Natural killer cell (primary cell): ENCODE measurements at regions not wholly inside any gene's neighbourhood (a gene's known extent, or its start where the extent isn't known, plus 50 kb on each side); places are given as distances from the start of the nearest gene placed in this dataset.

ENCODE experiments used
- ATAC-seq, 3 donors: fragments of 150-1000 bp in 2 of 3; fragments of 200-7000 bp in 1 of 3; cut with Tn5 transposase; 1 replicate in 1 of 3; 2 replicates in 2 of 3; pipeline ENCODE4 v1.10.0; 2021; ENCODE audit warnings: mild to moderate bottlenecking in 2 of 3, moderate library complexity in 2 of 3
- DNase-seq, 2 donors: peaks; one replicate each; pipeline versions ENCODE4 v3.0.0 to v3.0.0-alpha.2; 2013 to 2021; ENCODE audit warnings: mixed read lengths in 1 of 2
- H3K27ac ChIP-seq: one replicate; pipeline ENCODE4 v1.5.1; 2013; ENCODE audit warnings: mild to moderate bottlenecking, low read length
- H3K27me3 ChIP-seq: one replicate; pipeline ENCODE4 v1.6.1; 2013; ENCODE audit warnings: low read length; ENCODE audit not compliant: control insufficient read depth, insufficient read depth
- H3K36me3 ChIP-seq: one replicate; pipeline ENCODE4 v1.6.1; 2013; ENCODE audit warnings: low read length; ENCODE audit not compliant: control insufficient read depth, insufficient read depth
- H3K4me1 ChIP-seq: one replicate; pipeline ENCODE4 v1.6.1; 2013; ENCODE audit warnings: low read length; ENCODE audit not compliant: control insufficient read depth, insufficient read depth
- H3K4me3 ChIP-seq: one replicate; pipeline ENCODE4 v1.5.1; 2013; ENCODE audit warnings: low read length
- H3K9me3 ChIP-seq: one replicate; pipeline ENCODE4 v1.6.1; 2013; ENCODE audit warnings: low read length; ENCODE audit not compliant: control insufficient read depth, insufficient read depth
- H3K27ac Mint-ChIP-seq, 2 donors: one replicate each; pipeline ENCODE4 v1.8.0; 2022; ENCODE audit warnings: mild to moderate bottlenecking in 2 of 2, mixed read lengths in 2 of 2, moderate library complexity in 1 of 2
- H3K27me3 Mint-ChIP-seq, 2 donors: one replicate each; pipeline ENCODE4 v1.8.0; 2022; ENCODE audit warnings: low read depth in 2 of 2, mixed read lengths in 2 of 2
- H3K36me3 Mint-ChIP-seq: one replicate; pipeline ENCODE4 v1.8.0; 2022; ENCODE audit warnings: mixed read lengths
- H3K4me1 Mint-ChIP-seq, 2 donors: one replicate each; pipeline ENCODE4 v1.8.0; 2022; ENCODE audit warnings: mixed read lengths in 2 of 2
- H3K4me3 Mint-ChIP-seq: one replicate; pipeline ENCODE4 v1.8.0; 2022; ENCODE audit warnings: mild to moderate bottlenecking, moderate library complexity, mixed read lengths
- H3K9me3 Mint-ChIP-seq, 2 donors: one replicate each; pipeline ENCODE4 v1.8.0; 2022; ENCODE audit warnings: mixed read lengths in 2 of 2
- CTCF ChIP-seq: fragments of 200-600 bp; IDR thresholded peaks from one replicate; pipeline ENCODE4 v1.8.0; 2022; ENCODE audit warnings: antibody characterized with exemption
- WGBS: methylation state at CpG from one replicate; pipeline ENCODE4 v1.1.7; 2013; ENCODE audit warnings: missing lambda C conversion rate; ENCODE audit not compliant: insufficient coverage; 5-methylcytosine and 5-hydroxymethylcytosine counted together
- intact Hi-C: fragments of 100-400 bp; cut with micrococcal nuclease; formaldehyde crosslinking; loops from one replicate; pipeline ENCODE4 v1.14.2; 2022

GRCh38 chr2:74744731-74745515 is 89.0 kb upstream of the HK2 start:
- no peak overlapping the region for H3K27ac Mint-ChIP-seq
- no peaks in the 10 kb centered on the region for H3K36me3 Mint-ChIP-seq
- H3K4me1 ChIP-seq = no peaks in the 10 kb centered on the region
- H3K9me3 ChIP-seq = no peaks in the 10 kb centered on the region
- no peak overlapping the region for H3K4me3 Mint-ChIP-seq
- DNase-seq (no peak), ATAC-seq (no peak)
- 72% methylated on average over 4 of the region's 4 CpGs for WGBS
- intact Hi-C loops = no loop called here
- no peaks in the 10 kb centered on the region for H3K4me1 Mint-ChIP-seq
- no peak overlapping the region for H3K27ac ChIP-seq
- no peaks in the 10 kb centered on the region for H3K27me3 ChIP-seq
- peaks cover 5 to 13% of the 10 kb centered on the region in 2 donors for H3K27me3 Mint-ChIP-seq
- H3K36me3 ChIP-seq = no peaks in the 10 kb centered on the region
- no peaks in the 10 kb centered on the region for H3K9me3 Mint-ChIP-seq
- TF ChIP-seq CTCF = no peak
- H3K4me3 ChIP-seq = no peak overlapping the region

GRCh38 chr2:74745766-74746165 is 88.2 kb upstream of the HK2 start:
- Mint-ChIP-seq H3K27ac (no peak overlapping the region), H3K4me3 (no peak overlapping the region)
- no peak for DNase-seq

GRCh38 chr2:74746480-74746879 is 87.4 kb upstream of the HK2 start:
- H3K27ac ChIP-seq = no peak overlapping the region
- Mint-ChIP-seq H3K4me3 (no peak overlapping the region), H3K9me3 (no peaks in the 10 kb centered on the region), H3K27ac (no peak overlapping the region), H3K4me1 (no peaks in the 10 kb centered on the region), H3K27me3 (peaks cover 13 to 16% of the 10 kb centered on the region in 2 donors), H3K36me3 (no peaks in the 10 kb centered on the region)
- no peaks in the 10 kb centered on the region for H3K4me1 ChIP-seq
- H3K36me3 ChIP-seq = no peaks in the 10 kb centered on the region
- DNase-seq (no peak), ATAC-seq (no peak)
- TF ChIP-seq CTCF = no peak
- no peaks in the 10 kb centered on the region for H3K9me3 ChIP-seq
- 87% methylated on average over 2 of the region's 2 CpGs for WGBS
- H3K27me3 ChIP-seq = no peaks in the 10 kb centered on the region
- intact Hi-C loops = no loop called here
- no peak overlapping the region for H3K4me3 ChIP-seq

More at GRCh38 chr2:74745766-74746165, 88.2 kb upstream of the HK2 start:
- no peaks in the 10 kb centered on the region for H3K9me3 Mint-ChIP-seq
- H3K36me3 Mint-ChIP-seq = no peaks in the 10 kb centered on the region
- no peak overlapping the region for H3K27ac ChIP-seq
- H3K4me1 ChIP-seq = no peaks in the 10 kb centered on the region
- no peaks in the 10 kb centered on the region for H3K27me3 ChIP-seq
- peaks cover 13% of the 10 kb centered on the region in 2 donors for H3K27me3 Mint-ChIP-seq
- 88% methylated on average over 8 of the region's 8 CpGs for WGBS
- H3K9me3 ChIP-seq = no peaks in the 10 kb centered on the region
- H3K4me3 ChIP-seq = no peak overlapping the region
- H3K4me1 Mint-ChIP-seq = no peaks in the 10 kb centered on the region
- no peak for ATAC-seq
- no peak for TF ChIP-seq CTCF
- no peaks in the 10 kb centered on the region for H3K36me3 ChIP-seq
- intact Hi-C loops = no loop called here
